ENCODE measurements at regions not wholly inside any gene's neighbourhood (a gene's known extent, or its start where the extent isn't known, plus 50 kb on each side); places are given as distances from the start of the nearest gene placed in this dataset.

DNA sequence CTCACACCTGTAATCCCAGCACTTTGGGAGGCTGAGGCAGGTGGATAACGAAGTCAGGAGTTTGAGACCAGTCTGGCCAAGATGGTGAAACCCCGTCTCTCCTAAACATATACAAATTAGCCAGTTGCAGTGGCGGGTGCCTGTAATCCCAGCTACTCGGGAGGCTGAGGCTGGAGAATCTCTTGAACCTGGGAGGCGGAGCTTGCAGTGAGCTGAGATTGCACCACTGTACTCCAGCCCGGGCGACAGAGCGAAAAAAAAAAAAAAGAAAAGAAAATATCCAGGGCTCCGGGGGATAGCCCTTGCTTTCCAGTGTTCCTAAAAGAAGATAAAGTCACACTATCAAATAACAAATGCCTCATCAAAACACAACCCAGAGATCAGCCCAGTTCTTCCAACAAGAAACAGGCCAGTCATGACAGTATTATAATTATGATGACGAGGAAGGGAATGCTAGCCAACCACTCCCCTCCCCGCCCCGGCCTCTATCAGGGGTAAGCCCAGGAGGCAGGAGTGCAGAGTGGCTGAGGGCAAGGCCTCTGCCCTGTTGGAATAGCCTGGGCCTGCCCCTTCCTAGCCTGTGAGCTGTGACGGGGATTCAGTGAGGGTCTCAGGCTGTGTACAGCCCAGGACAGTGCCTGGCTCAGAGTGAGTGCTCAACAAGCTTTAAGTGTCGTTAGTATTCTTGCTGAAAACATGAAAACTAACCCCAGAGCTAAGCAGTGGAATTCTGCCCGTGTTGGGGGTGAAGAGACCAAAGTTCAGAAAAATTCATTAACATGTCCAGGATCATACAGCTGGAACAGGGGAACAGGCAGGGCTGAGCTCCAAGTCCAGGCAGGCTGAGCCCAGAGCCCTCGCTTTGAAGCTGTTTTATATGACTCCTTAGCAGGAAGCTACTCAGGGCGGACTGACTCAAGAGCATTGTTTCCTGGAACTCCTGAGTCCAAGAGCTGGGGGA is 54.3 kb downstream of the FAM241B start:
- DNase-seq = no peak

DNA sequence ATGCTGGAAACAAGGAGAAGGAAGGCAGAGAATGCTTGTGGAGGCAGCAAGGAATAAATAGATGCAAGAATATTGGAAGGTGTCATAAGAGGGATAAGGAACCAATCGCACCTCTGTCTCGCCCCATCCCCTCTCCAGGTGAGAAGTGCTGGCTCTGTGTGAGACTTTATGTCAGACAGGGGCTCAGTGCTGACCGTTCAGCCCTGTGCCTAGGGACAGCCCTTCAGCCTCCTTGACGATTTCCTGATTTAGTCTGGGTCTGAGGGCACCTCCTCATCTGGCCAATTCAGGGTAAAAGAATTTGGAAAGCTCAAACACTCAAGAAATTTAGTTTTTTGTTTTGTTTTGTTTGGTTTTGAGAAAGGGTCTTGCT is 54.9 kb downstream of the FAM241B start:
- no peak for DNase-seq

DNA sequence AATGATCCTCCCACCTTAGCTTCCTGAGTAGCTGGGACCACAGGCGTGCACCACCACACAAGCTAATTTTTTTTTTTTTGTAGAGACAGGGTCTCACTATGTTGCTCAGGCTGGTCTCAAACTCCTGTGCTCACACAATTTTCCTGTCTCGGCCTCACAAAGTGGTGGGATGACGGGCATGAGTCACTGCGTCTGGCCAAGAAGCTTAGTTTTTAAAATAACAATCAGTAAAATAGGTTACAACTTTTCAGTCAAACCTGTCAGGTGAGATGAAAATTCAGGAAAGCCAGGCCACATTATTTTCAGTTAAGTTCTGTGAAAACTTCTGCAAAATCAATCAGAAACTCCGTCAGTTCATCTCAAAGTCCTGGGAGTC is 55.4 kb downstream of the FAM241B start:
- no peak for DNase-seq

DNA sequence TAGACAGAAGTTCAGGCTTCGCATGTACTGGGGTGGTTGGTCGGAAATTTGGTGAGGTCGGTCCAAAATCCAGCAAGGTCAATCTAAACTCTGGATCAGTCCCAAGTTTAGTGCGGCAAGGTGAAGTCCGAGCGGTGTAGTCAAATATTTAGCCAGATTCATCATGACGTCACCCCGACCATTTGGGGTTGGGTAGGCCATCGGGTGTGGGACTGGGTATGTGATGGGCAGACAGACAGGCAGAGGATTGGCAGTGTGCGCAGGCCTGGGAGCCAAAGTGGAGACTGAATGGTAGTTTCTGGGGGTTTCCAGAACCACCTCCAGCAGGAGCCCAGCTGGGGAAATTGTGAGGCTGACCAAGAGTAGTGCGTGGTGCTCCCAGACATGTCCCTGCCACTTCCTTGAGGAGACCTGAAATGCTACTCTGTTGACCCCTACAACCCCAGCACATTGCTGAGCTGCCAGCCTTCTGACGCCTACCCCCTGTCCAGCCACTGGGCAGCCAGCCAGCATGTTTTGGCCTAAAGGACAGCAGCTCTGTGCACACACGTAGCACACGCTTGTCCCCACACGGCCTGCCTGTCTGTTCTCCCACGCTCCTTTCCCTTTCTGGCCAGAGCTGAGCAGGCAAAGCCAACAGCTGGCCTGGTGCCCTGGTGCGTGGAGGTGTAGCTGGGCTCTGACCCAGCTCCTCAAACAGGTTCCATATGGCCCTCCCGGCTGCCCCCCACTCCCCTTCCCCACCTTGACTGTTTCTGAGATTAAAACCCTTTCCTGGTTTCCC is 55.9 kb downstream of the FAM241B start:
- no peak for DNase-seq

DNA sequence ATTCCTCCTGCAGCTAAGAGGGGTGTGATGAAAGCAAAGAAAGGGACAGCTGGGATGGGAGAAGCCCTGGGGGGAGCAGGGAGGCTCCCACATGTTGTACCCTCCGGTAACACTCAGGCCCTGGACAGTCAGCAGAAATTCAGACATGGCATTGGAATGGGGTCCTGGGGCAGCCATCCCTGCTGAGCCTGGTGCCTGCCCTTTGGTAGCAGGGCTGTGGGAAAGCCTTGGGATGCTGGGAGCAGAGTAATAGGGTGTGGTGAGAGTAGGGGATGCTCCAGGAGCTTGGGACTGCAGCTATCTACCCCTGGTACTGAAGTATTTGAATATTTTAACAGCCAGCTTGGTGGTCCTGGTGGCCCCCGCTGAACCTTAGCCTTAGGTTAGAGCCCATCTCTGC is 56.8 kb downstream of the FAM241B start:
- no peak for DNase-seq

DNA sequence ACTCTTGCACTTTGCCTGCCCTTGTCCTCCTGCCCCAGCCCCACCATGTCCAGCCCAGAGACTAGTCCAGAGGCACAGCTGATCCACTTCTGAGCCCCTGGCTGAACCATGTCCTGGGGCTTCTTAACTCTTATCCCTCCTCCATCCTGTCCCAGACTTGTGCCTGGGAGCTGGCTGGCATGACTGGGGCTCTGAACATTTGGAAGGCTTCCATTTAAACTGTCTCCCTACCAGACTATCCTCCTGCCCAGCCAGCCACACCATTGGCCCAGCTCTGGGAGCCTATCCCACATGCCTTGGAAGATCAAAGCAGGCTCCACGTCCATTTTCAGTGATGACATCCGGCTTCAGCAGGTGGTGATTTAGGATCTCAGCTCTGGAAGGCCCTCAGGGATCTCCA is 57.4 kb downstream of the FAM241B start:
- no peak for DNase-seq

DNA sequence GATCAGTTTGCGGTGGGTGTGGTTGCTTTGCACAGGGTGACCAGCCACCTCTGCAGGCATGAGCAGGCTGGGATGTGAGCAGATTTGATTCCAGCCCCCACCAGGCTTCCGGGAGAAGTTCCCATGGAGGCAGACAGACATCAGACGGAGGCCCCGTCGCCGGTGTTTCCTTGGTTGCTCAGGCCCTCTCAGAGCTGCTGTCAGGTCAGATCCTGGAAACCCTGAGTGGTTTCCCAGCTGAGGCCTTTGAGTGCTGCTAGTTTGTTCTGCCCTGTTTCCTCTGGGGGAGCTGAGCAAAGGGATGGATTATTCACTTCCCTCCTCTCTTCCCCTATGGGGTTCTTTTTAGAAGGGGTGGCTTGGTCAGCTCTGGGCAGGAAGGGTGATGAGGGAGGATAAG is 62.2 kb downstream of the FAM241B start:
- no peak for DNase-seq

DNA sequence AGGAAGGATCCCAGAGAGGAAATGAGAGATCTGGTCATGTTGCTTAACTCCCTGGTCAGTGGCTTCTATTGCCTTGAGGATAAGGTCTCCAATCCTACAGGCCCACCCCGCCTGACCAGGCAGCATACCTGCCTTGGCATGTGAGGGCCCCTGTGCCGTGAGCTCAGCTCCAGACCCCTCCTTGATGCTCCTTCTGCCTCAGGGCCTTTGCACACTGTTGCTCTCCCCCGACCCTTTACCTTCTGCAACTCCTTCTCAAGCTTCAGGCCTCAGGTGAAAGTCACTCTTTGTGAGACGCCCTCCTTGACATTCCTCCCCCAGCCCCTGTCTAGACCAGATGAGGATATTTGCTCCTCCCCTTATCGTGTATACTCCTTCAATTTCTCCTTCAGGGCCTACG is 62.8 kb downstream of the FAM241B start:
- DNase-seq = no peak

DNA sequence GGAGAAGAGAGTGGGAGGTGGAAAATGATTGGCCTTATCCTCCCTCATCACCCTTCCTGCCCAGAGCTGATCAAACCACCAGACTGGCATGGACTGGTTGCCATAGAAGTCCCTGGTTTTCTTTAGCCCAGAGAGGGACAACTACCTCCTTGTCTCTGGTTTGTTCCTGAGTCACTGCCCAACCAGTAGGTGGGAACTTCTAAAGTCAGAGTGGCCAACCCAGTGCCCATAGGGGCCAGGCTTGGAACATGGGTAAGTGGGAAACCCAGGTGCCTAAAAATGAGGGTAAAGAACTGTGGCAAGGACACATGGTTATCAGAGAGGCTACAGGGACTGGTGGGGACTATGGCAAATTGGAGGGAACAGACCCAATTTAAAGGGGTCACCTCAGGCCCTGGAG is 63.8 kb downstream of the FAM241B start:
- DNase-seq = no peak

DNA sequence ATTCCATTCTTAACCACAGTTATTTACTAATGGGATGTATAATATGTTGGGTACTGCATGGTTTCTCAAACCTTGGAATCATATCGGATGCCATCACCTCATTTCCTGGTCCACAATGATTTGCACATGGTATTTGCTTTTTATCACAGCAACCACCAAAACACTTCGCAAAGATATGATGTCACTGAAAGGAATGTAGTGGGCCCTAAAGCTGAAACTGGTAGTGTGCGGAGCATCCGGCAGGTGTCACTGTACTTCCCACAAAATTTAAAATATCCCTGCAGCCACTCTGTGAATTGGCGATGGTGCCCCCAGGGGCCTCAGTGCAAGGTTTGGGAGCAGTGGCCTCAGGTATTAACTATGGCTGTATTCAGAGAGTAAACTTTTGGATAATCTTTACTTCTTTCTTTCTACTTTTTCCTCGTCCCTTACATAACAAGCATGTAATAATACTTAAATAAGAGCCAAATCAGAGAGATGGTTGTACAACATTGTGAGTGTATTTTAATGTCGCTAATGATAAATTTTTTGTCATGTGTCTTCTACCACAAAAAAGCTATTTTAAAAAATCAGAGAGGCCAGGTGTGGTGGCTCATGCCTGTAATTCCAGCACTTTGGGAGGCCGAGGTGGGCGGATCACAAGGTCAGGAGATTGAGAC is 66.2 kb downstream of the FAM241B start:
- DNase-seq = no peak

DNA sequence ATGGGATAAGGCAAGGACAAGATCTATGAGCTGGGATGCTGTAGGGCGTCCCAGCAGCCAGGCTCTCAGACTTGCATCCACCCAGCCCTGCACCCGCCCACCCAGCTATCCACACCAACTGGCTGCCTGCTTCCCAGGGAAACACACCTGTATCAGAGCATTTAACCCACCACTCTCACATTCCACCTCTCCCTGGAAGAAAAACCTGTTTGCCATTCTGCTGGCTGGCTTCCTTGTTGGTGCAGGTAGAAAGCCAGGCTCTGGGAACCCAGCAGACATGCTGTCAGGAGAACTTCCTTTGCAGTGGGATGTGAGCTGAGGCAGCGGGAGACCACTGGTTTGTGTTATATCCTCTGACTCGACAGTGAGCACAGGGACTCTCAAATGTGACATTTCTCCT is 67.0 kb downstream of the FAM241B start:
- DNase-seq = no peak

DNA sequence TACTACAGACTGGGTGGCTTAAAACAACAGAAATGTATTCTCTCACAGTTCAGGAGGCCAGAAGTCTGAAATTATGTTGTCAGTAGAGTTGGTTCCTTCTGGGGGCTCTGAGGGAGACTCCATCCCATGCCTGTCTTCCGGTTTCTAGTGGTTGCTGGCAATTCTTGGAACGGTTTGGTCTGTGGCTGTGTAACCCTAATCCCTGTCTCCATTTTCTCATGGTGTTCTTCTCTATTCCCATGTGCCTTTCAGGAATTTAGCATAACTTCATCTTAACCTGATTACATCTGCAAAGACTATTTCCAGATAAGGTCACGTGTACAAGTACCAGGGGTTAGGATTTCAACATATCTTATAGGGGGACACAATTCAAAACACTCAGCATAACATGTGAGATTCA is 73.2 kb downstream of the FAM241B start:
- DNase-seq = no peak

DNA sequence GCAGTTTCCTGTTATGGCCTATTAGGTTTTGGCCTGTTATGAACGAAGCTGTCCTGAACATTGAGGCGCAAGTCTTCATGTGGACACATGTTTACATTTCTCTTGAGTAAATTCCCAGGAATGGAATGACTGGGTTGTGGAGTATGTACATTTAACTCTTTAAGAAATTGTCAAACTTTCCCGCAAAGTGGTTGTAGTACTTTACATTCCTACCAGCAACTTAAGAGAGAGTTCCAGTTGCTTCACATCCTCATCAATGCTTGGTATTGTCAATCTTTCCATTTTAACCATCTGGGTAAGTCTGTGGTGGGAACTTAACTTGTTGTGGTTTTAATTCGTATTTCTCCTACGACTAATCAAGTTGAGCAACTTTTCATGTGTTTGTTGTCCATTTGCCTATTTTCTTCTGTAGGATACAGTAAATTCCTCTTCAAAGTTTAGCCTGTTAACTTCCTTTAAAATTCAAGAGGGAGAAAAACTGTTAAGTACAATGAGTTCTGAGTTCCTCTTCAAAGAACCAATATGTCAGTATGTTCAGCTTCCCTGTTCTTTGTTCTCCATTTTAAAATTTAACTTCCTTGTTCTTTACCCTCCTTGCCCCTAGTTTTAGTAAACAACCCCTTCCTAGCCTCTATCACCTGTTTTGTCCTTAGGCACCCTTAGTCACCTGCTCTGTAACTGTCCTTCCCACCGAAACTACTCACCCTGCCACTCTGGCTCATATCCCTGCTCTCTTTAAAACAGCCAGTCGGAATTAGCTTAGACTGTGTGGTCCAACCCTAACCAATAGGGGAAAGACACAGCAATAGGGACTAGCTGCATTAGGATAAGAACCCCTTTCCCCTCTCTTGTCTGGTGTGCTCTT is 74.0 kb downstream of the FAM241B start:
- DNase-seq = no peak

DNA sequence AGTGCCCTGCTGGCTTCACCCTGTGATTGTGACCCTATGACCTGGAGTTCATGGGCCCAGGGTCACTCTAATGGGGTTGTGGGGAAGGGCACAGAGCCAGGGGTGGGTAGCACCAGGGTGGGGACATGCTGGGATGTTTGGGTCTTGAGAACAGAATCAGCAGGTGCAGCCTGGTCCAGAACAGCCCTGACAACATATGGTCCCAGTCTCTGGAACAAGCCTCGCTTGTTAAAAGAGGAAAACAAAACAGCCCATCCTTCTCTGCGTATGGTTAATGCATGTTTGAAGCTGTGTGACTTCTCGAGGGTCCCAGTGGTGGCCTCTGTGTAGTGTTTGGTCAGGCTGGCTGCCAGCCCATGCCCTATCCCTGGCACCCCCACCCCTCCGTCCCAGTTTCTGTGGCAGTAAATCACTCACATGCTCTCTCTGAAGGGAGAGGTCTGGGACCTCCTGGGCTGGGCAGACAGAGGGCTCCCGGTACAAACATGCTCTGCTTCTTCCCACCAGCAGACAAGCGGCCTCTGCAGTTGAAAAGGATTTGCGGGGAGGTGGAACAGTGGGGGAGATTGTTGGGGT is 79.4 kb downstream of the FAM241B start:
- DNase-seq = no peak

DNA sequence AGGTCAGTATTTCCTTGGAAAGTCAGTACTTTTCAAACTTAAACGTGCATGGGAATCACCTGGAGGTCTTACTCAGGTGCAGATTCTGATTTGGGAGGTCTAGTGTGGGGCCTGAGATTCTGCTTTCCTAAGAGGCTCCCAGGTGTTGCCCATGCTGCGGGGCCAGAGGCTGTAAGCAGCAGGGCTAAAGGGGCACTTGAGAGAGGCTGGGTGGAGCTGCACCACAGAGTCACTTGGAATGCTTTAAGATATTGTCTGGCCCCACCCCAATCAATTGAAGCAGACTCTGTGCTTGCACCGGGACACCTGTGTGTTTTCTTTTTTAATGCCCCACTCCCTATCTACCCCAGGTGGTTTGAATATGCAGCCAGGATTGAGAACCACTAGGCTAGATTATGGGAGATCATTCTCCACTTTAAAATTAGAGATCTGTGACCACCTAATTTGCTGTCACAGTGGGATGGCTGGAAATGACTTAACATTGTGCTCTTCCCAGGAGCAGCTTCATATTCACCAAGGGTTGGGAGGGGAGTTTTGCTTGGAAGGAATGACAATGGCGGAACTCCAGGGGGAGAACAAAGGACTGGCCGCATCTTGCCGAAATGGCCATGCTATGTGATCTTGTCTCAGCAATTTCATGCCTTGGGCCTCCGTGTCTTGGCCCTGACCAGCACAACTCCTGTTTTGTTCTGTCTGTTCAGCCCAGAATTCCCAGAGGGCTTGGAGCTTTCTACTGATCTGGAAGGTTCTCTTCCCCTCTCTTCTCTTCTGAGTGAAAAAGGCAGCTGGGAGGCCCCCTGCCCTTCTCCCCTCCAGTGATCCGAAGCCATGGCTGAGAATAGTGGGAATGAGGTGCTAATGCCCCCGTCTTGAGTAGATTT is 80.2 kb downstream of the FAM241B start:
- no peak for DNase-seq

DNA sequence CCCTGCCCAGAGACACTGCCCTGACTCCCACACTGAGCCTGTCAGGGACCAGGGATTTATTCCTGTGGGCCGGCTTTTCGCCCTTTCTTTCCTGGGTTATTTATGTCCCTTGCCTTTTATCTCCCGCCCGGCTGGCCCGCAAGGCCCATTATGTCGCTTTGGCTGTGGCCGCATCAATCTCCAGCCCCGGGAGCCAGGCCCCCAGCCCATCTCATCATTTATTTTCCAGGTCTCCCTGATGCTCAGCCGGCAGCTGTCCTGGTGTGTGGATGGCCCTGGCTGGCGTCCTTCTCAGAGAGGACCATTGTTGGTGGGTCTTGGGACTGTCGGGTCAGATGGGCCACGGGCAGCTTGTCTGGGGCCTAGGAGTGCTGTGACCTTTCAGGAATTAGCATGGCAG is 82.3 kb downstream of the FAM241B start:
- DNase-seq = no peak

DNA sequence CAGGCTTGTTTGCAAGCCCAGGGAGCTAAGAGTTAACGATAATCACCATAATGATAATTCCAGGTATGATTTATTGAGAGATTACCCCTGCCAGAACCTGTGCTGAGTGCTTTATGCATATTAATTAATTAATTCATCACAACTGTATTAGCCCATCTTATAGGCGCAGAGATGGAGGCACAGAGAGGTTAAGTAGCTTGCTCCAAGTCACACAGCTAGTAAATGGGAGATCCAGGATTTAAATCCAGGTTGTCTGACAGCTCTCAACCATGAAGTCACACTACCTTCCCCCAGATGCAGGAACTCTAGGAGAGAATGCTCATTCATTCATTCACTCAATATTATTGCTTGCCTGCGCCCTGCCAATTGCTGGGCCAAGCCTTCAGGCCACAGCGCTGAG is 84.5 kb downstream of the FAM241B start:
- DNase-seq = no peak

DNA sequence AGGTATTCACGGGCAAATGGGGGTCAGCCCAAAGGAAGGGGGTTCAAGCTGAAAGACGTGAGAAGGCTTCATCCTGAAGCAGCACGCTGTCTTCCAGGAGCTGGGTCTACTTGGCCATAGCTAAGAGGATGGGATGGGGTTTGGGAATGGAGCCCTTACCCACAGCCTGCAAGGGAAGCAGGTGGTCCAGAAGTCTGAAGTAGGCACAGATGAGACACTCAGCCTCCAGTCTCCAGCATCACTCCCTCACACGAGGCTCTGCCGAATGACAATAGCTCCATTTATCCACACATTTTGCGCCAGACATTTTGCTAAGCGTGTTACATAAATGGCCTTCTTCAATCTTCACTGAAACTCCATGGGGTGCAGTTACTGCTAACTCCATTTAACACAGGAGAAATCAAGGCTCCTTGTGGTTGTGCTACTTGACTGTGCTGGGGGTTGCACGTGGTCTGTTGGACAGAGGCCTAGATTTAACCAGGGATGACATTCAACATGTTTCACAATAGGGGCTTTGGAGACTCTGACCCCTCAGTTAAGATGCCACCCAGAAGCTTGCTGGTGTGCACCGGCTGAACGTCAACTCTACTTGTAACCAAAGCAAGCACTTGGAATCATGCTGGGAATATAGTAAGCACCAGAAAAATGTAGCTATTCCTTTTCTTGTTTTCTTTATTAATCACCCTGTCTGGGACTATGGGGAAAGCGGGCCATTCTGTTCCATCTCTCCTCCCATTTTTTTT is 85.3 kb downstream of the FAM241B start:
- DNase-seq = no peak

DNA sequence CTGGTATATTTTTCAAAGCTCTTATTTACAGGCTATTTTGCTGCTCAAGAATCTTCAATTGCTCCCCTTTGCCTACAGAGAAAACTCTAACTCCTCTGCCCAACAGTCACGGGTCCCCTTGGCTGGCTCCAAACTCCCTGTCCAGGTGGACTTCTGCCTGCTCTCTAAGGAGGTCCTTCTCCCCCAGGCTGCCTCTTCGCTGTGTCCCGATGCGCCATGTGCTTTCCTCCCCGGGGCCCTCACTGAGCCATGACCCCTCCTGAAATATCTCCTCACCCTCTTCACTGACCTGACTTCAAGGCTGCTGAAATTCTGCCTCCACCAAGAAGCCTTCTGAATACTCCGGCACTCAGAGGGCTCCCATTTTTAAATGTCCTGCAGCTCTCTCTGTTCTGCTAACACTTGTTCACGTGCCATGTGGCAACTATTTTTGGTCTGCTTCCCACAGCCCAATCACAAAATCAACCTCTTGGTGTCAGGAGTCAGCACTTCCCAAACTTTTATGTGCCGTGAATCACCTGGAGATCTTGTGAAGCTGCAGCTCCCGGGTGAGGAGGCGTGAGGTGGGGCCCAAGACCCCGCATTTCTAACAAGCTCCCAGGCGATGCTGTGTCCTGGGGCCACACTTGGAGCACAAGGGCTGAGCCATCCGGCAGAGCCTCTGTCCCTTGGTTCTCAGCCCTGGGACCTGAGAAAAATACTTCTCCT is 85.7 kb upstream of the COL13A1 start:
- no peak for DNase-seq
